NCI-H2029 (cell line): ENCODE measurements at regions not wholly inside any gene's neighbourhood (a gene's known extent, or its start where the extent isn't known, plus 50 kb on each side); places are given as distances from the start of the nearest gene placed in this dataset.

ENCODE experiments used
- DNase-seq: peaks from one replicate; lab custom pipeline; 2025; lab: John Stamatoyannopoulos, UW

DNA sequence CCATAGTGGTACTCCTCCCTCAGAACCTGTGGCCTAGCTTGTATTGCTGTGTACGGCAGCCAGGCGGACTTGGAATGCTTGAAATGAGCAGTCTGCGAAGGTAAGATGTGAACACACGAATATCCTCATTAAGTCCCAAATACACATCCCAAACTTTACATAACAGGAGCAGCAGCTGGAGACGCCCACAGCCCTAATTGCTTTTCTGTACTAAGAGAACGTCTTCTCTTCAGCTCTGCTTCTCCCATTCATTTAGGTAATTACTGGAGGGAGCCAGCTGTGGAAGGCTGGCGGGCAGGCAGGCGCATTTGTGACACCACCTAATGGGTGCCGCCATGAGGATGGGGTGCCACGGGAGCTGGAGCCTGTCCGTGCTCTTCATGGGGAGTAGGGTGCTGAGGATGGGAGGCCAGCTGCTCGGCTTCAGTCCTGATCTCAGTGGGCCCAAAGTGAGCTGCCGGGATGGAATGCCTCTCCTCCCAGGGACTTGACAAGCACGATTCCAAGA is 66.6 kb upstream of the POU3F1 start:
- DNase-seq = no peak

DNA sequence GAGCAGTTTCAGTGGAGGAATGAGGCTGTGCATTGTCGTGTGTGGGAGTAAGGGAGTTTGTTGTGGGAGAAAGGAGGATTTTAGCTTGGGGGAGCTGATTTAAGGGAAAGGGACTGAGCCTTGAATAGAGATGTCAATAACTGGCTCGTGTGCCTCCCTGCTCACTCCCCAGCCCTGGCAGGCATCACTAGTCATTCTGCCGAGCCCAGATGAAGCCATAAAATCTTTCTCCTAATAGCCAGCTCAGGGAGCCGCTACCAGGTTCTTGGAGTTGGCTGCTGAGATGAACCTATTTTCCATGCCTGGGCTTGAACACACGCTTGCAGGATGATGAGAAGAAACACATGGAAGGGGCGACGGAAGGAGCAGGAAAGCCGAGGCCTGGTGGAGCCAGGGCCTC is 65.0 kb upstream of the POU3F1 start:
- no peak for DNase-seq

DNA sequence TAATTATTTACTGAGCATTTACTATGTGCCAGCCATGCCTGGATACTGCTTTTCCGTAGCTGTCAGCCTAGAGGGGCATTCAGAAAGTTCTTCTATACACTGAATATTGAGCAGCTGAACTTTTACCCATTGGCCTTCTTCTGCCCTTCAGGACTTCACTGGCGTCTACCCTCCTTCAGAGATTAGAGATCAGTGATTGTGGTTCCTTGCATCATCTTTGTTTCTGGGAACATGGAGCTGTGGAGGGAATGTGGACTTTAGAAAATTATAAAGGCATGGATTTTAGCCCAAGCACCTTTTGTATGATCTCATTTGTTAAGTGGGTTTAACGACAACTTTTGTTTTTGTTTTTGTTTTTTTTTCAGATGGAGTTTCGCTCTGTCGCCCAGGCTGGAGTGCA is 58.7 kb upstream of the POU3F1 start:
- DNase-seq = no peak

DNA sequence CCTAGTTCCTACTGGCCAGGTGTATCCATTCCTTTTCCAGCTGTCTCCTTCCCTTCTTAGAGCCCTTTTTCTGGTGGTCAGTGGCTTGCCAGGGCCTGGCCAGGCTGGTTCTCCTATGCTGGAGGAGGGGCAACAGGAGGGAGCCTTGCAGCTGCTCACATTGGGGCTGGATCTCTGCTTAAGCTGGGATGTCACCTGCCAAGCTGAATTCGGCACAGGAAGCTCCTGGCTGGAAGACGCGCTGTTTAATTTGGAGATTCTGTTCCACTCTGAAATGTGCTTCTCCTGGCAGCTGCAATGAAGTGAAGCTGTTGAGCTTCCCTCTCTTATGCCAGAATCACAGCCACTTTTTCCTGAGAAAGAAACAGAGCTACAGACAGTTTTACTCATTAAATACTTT is 56.0 kb upstream of the POU3F1 start:
- DNase-seq = no peak

DNA sequence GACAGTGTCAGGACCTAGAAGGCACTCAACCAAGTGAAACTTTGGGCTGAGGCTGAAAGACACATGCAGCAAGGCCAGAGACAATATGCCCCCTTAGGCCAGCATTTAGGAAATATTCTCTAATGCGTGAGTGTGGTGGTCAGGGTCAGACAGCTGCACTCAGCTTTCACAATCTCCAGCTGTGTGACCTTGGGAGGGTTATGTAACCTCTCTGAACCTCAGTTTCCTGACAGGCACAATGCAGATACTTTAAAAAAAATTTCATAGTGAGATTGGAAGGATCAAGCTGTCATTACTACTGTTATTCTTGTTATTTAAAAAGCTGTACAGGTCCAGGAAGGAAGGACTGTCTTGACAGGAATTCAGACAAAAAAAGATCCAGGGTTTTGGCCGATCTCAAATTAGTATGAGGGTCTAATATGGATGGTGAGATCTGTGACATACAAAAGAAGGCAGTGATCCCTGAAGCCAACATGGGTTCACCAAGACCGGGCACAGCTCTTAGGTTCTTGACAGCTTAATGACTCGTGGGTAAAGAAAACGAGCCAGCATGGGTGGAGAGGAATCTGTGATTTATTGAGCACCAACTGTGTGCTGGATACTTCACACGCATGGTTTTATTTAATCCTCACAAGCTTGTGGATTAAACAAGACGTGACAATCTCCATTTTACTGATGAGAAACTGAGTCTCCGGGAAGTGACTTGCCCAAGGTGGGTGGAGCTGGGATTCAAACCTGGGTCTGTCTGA is 54.6 kb upstream of the POU3F1 start:
- DNase-seq = no peak

DNA sequence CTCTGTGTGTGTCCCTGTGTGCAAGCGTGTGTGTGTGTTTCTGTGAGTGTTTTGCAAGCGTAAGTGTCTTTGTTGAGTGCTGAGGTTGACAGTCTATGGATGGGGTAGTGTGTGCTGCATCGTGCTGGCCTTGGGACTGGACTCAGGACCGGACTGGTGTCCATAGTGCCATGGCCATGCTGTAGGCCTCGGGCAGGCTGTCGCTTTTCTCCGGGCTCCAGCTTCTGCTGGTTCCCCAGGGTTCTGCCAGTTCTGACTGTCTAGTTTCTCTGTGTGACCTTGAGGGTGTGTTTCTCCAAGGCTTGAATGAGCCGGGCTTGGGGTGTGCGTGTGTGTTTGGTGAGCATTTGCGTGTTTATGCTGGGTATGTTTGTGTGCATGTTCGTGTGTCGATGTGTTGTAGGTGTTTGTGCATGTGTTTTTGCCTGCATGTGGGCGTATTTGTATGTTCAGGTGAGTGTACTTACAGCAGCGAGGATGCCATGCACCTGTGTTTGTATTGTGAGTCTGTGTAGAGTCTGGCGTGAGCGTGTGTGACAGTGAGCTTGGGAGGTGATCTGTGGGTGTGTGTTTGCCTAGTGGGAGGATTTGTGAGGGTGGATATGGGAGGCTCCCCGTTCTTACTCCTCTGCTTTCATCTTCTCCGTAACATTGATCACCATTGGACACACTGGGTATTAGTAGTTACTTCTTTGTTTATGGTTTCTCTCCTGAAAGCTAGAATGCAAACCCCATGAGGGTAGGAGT is 51.7 kb upstream of the POU3F1 start:
- DNase-seq = no peak

DNA sequence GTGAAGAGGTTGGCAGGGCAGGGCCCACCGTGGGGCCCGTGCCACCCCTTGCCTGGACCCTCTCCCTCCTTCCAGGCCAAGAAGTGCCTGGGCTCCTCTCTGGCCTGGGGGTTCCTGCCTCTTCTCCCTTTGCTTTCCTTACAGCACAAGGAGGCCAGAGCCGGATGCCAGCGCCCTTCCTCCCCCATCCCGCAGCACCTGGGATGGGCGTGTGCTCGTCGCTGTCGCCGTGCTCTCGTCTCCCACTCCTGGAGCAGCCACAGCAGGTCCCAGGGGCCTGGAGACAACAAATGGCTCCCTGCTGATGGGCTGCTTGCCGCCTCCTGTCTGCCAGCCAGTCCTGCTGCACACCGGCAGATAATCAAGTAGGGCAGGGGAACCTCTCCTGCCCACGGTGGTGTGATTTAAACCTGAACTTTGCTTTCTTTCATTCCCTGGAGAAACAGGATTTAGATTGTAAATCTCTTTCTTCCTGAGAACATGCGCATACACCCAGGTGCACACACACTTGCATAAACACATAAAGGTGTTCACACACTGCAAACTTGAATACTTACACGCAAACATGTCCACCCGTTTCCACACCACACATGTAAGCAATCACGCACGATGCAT is 50.8 kb upstream of the POU3F1 start:
- DNase-seq = no peak
